ENCODE measurements at regions not wholly inside any gene's neighbourhood (a gene's known extent, or its start where the extent isn't known, plus 50 kb on each side); places are given as distances from the start of the nearest gene placed in this dataset.

DNA sequence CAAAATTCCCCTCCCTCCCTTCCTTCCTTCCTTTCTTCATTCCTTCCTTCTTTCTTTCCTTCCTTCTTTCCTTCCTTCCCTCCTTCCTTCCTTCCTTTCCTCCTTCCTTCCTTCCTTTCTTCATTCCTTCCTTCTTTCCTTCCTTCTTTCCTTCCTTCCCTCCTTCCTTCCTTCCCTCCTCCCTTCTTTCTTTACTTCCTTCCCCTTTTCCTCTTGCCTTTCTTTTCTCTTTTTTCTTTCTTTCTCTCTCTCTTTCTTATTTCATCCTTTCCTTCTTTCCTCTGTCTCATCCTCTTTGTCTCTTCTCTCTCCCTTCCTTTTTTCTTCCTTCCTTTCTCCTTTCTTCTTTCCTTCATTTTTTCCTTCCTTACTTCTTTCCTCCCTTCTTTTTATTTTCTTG lies 171.9 kb upstream of the BRINP3 start:
- DNase-seq (no peak), ATAC-seq (ENCODE audit: low read depth) (no peak)
- peaks cover 4% of the 10 kb centered on the region for H3K9me3 Mint-ChIP-seq
- H3K36me3 Mint-ChIP-seq (ENCODE audit: low read depth): no peaks in the 10 kb centered on the region
- TF ChIP-seq, protein P1, sequence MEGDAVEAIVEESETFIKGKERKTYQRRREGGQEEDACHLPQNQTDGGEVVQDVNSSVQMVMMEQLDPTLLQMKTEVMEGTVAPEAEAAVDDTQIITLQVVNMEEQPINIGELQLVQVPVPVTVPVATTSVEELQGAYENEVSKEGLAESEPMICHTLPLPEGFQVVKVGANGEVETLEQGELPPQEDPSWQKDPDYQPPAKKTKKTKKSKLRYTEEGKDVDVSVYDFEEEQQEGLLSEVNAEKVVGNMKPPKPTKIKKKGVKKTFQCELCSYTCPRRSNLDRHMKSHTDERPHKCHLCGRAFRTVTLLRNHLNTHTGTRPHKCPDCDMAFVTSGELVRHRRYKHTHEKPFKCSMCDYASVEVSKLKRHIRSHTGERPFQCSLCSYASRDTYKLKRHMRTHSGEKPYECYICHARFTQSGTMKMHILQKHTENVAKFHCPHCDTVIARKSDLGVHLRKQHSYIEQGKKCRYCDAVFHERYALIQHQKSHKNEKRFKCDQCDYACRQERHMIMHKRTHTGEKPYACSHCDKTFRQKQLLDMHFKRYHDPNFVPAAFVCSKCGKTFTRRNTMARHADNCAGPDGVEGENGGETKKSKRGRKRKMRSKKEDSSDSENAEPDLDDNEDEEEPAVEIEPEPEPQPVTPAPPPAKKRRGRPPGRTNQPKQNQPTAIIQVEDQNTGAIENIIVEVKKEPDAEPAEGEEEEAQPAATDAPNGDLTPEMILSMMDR (IDR thresholded peaks at IDR 0.05): no peak
- POLR2A ChIA-PET: no interaction called here
- H3K4me1 Mint-ChIP-seq: no peaks in the 10 kb centered on the region
- H3K27ac Mint-ChIP-seq: no peak overlapping the region
- H3K4me3 Mint-ChIP-seq: no peak overlapping the region
- CTCF ChIA-PET: no interaction called here
- no peaks in the 10 kb centered on the region for H3K27me3 Mint-ChIP-seq
- intact Hi-C loops (cut with micrococcal nuclease): no loop called here

DNA sequence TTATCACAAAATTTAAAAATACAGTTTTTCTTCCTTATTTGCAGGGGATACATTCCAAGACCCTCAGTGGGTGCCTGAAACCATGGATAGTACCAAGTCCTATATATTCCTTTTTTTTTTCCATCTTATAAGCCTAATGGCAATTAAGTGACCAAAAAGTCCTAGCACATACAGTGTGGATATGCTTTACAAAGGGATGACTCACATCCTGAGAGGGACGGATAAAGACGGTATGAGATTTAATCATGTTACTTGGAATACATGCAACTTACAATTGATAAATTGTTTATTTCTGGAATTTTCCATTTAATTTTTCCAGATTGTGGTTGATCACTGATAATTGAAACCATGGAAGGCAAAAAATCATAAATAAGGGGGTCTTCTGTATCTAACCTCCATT lies 181.2 kb upstream of the BRINP3 start:
- peaks cover 6% of the 10 kb centered on the region for H3K9me3 Mint-ChIP-seq
- CTCF ChIA-PET: no interaction called here
- no peaks in the 10 kb centered on the region for H3K36me3 Mint-ChIP-seq (ENCODE audit: low read depth)
- no peaks in the 10 kb centered on the region for H3K4me1 Mint-ChIP-seq
- POLR2A ChIA-PET: no interaction called here
- DNase-seq: no peak
- TF ChIP-seq, protein P1 (IDR thresholded peaks at IDR 0.05): no peak
- ATAC-seq (ENCODE audit: low read depth): no peak
- intact Hi-C loops (cut with micrococcal nuclease): no loop called here
- H3K27ac Mint-ChIP-seq: no peak overlapping the region
- no peaks in the 10 kb centered on the region for H3K27me3 Mint-ChIP-seq
- H3K4me3 Mint-ChIP-seq: no peak overlapping the region

DNA sequence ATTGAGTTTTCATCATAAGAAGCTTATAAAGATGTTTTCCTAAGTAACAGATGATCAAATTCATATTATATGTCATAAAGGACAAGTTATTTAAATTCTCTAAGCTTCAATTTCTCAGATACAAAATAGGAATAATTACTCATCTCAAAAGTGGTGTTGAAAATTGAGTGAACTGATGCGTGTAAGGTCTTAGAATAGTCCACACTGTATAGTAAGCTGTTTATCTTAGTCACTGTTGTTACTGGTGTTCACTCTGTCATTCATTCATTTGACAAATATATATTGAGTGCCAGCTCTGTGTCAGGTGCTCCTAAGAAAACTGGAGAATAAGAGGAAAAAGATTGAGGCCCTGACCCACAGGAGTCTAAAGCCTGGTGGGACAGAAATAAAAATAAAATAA lies 186.3 kb upstream of the BRINP3 start:
- intact Hi-C loops (cut with micrococcal nuclease): no loop called here
- Mint-ChIP-seq H3K27me3 (no peaks in the 10 kb centered on the region), H3K36me3 (ENCODE audit: low read depth) (no peaks in the 10 kb centered on the region), H3K4me3 (no peak overlapping the region), H3K9me3 (no peaks in the 10 kb centered on the region), H3K4me1 (no peaks in the 10 kb centered on the region), H3K27ac (no peak overlapping the region)
- ATAC-seq (ENCODE audit: low read depth) (no peak), DNase-seq (no peak)
- TF ChIP-seq, protein P1 (IDR thresholded peaks at IDR 0.05): no peak
- ChIA-PET CTCF (no interaction called here), POLR2A (no interaction called here)

DNA sequence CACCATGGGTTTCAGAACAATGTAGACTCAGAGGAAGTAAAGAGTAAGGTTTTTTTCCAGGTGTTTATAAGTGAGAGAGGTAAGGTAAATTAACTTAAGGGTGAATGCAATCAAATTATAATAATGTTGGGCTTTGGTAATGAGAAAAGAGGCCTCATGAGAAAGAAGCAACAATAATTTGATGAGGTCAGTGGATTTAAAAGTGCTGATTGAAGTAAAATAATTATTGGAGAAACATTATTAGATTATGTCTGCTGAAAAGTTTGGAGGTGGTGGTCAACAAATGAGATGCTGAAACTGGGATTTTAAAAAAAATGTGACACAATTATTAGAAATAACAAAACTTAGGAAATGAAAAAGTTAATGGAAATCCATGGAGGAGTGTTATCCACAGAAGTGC lies 187.4 kb upstream of the BRINP3 start:
- Mint-ChIP-seq H3K4me3 (no peak overlapping the region), H3K4me1 (no peaks in the 10 kb centered on the region), H3K36me3 (ENCODE audit: low read depth) (no peaks in the 10 kb centered on the region), H3K27ac (no peak overlapping the region), H3K9me3 (no peaks in the 10 kb centered on the region), H3K27me3 (no peaks in the 10 kb centered on the region)
- ChIA-PET CTCF (no interaction called here), POLR2A (no interaction called here)
- TF ChIP-seq, protein P1 (IDR thresholded peaks at IDR 0.05): no peak
- intact Hi-C loops (cut with micrococcal nuclease): no loop called here
- DNase-seq (no peak), ATAC-seq (ENCODE audit: low read depth) (no peak)

DNA sequence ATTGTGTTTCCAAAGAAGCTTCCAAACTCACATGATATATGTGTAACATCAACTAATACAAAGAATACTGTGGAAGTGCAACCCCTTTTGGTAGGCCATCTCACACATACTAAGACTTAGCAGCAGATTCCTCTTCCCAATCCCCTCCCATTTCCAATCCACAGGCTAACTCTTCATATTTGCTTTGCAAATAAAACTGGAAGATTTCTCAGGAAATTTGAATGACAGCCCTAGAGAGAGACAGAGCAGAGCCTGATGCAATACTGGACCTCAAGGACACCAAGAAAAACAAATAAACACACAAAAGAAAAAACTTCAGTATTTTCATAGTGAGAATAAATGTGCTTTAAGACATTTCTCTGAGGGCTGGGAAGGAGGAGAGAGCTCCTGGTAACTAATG lies 190.2 kb upstream of the BRINP3 start:
- DNase-seq (no peak), ATAC-seq (ENCODE audit: low read depth) (no peak)
- no peaks in the 10 kb centered on the region for H3K27me3 Mint-ChIP-seq
- H3K36me3 Mint-ChIP-seq (ENCODE audit: low read depth): no peaks in the 10 kb centered on the region
- H3K4me1 Mint-ChIP-seq: no peaks in the 10 kb centered on the region
- H3K9me3 Mint-ChIP-seq: peaks cover 3% of the 10 kb centered on the region
- CTCF ChIA-PET: no interaction called here
- TF ChIP-seq, protein P1 (IDR thresholded peaks at IDR 0.05): no peak
- no peak overlapping the region for H3K27ac Mint-ChIP-seq
- intact Hi-C loops (cut with micrococcal nuclease): no loop called here
- POLR2A ChIA-PET: no interaction called here
- H3K4me3 Mint-ChIP-seq: no peak overlapping the region
